ENCODE measurements at regions not wholly inside any gene's neighbourhood (a gene's known extent, or its start where the extent isn't known, plus 50 kb on each side); places are given as distances from the start of the nearest gene placed in this dataset.
"Not testable (repeated sequence)": the region's sequence is repeated elsewhere in the genome, so short reads cannot be mapped to it uniquely, and the experiment has no call there.

DNA sequence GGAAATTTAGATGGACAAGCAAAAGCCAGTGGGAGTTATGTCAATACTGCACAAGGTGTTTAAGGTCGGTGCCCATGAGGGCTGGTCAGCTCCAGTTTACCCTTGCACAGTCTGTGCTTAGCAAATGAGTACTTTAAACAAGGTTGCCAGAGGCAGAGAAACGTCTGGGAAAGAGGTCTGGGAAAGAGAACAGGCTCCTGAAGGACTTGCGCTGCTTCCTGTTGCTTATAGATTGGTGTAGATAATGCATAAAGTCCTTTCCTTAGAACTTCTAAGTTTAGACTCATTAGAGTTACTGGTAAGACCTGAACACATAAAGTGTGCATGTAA, 162.6 kb upstream of the P2RY1 start:
- Histone ChIP-seq H3K4me3 (ENCODE audit: low read length) (no peak overlapping the region), H3K27me3 (ENCODE audit: control insufficient read depth, insufficient read depth, low read length) (no peaks in the 10 kb centered on the region), H3K36me3 (ENCODE audit: control insufficient read depth, low read depth, low read length) (no peaks in the 10 kb centered on the region), H3K27ac (ENCODE audit: low read length) (no peak overlapping the region), H3K9ac (ENCODE audit: low read length) (no peak overlapping the region), H3K4me1 (ENCODE audit: control insufficient read depth, low read depth, low read length) (no peaks in the 10 kb centered on the region), H3K9me3 (ENCODE audit: control insufficient read depth, low read depth, low read length) (no peaks in the 10 kb centered on the region)

- Histone ChIP-seq H3K36me3 (ENCODE audit: control insufficient read depth, low read depth, low read length) (no peaks in the 10 kb centered on the region), H3K27ac (ENCODE audit: low read length) (no peak overlapping the region), H3K9ac (ENCODE audit: low read length) (no peak overlapping the region), H3K27me3 (ENCODE audit: control insufficient read depth, insufficient read depth, low read length) (no peaks in the 10 kb centered on the region), H3K4me1 (ENCODE audit: control insufficient read depth, low read depth, low read length) (no peaks in the 10 kb centered on the region), H3K4me3 (ENCODE audit: low read length) (no peak overlapping the region), H3K9me3 (ENCODE audit: control insufficient read depth, low read depth, low read length) (no peaks in the 10 kb centered on the region)
Observed at GRCh38 chr3:152676810-152677379, 158.0 kb upstream of the P2RY1 start.

- Histone ChIP-seq H3K4me3 (ENCODE audit: low read length) (no peak overlapping the region), H3K27me3 (ENCODE audit: control insufficient read depth, insufficient read depth, low read length) (no peaks in the 10 kb centered on the region), H3K9ac (ENCODE audit: low read length) (no peak overlapping the region), H3K27ac (ENCODE audit: low read length) (no peak overlapping the region), H3K4me1 (ENCODE audit: control insufficient read depth, low read depth, low read length) (no peaks in the 10 kb centered on the region), H3K9me3 (ENCODE audit: control insufficient read depth, low read depth, low read length) (no peaks in the 10 kb centered on the region), H3K36me3 (ENCODE audit: control insufficient read depth, low read depth, low read length) (no peaks in the 10 kb centered on the region)
Observed at GRCh38 chr3:152677491-152677890, 157.4 kb upstream of the P2RY1 start.

DNA sequence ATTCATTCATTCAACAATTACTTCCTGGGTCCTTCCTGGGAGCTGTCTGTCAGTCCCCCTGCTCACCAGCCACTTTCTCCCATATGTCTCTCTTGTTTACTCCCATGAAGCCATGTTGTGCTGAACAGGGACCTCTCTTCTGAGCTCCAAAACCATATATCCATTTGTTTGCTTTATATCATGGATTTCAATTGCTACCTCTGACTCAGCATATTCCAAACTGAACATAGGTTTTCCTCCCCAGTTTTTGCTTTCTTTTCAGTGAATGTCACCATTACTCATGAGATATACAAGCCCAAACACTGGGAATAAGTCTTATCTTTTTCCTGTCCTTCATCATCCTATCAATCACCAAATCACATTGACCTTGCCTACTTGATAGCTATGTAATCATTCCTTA, 152.5 kb upstream of the P2RY1 start:
- no peak overlapping the region for H3K4me3 ChIP-seq (ENCODE audit: low read length)
- H3K27me3 ChIP-seq (ENCODE audit: control insufficient read depth, insufficient read depth, low read length), result no peaks in the 10 kb centered on the region
- no peak overlapping the region for H3K27ac ChIP-seq (ENCODE audit: low read length)
- H3K9ac ChIP-seq (ENCODE audit: low read length), result no peak overlapping the region
- H3K9me3 ChIP-seq (ENCODE audit: control insufficient read depth, low read depth, low read length), result no peaks in the 10 kb centered on the region
- H3K36me3 ChIP-seq (ENCODE audit: control insufficient read depth, low read depth, low read length), result no peaks in the 10 kb centered on the region
- H3K4me1 ChIP-seq (ENCODE audit: control insufficient read depth, low read depth, low read length), result no peaks in the 10 kb centered on the region

GRCh38 chr3:152683521-152683999, 151.4 kb upstream of the P2RY1 start:
- H3K9ac ChIP-seq (ENCODE audit: low read length), result no peak overlapping the region
- H3K9me3 ChIP-seq (ENCODE audit: control insufficient read depth, low read depth, low read length), result no peaks in the 10 kb centered on the region
- no peaks in the 10 kb centered on the region for H3K36me3 ChIP-seq (ENCODE audit: control insufficient read depth, low read depth, low read length)
- no peak overlapping the region for H3K4me3 ChIP-seq (ENCODE audit: low read length)
- H3K27me3 ChIP-seq (ENCODE audit: control insufficient read depth, insufficient read depth, low read length), result no peaks in the 10 kb centered on the region
- H3K4me1 ChIP-seq (ENCODE audit: control insufficient read depth, low read depth, low read length), result no peaks in the 10 kb centered on the region
- H3K27ac ChIP-seq (ENCODE audit: low read length), result no peak overlapping the region

DNA sequence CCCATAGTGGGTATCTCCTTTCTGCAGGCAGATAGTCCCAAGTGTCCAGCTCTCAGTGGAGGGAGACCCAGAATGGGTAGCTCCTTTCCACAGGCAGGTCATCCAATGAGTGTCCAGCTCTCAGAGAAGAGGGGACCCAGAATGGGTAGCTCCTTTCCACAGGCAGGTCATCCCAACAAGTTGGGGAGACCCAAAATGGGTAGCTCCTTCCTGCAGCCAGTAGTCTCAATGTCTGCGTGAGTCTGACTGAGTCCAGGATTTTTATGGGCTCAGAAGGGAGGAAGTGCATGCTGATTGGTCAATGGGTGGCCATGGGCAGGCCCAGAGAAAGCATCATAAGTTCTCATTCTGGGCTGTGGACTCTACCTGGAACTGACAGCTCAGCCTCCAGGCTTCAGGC, 150.7 kb upstream of the P2RY1 start:
- Histone ChIP-seq H3K9me3 (ENCODE audit: control insufficient read depth, low read depth, low read length) (no peaks in the 10 kb centered on the region), H3K4me3 (ENCODE audit: low read length) (no peak overlapping the region), H3K9ac (ENCODE audit: low read length) (no peak overlapping the region)

DNA sequence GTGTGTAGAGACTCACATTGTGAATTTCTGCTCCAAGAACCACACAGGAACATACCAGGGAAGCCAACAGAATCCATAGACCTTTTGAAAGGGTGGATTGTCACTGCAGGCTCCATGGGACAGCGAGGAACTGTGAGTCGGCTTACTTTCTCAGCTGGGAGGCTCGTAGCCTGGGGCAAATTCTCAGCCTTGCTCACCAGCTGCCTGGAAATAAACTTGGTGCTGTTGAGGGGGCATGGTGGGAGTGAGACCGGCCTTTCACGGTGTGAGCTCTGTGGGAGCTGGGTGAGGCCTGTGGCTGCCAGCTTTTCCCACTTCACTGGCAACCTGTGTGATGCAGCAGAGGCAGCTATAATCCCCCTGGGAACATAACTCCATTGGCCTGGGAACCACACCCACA, 146.6 kb upstream of the P2RY1 start:
- no peaks in the 10 kb centered on the region for H3K4me1 ChIP-seq (ENCODE audit: control insufficient read depth, low read depth, low read length)
- H3K9ac ChIP-seq (ENCODE audit: low read length), result no peak overlapping the region
- no peaks in the 10 kb centered on the region for H3K27me3 ChIP-seq (ENCODE audit: control insufficient read depth, insufficient read depth, low read length)
- H3K27ac ChIP-seq (ENCODE audit: low read length), result no peak overlapping the region
- no peak overlapping the region for H3K4me3 ChIP-seq (ENCODE audit: low read length)
- no peaks in the 10 kb centered on the region for H3K36me3 ChIP-seq (ENCODE audit: control insufficient read depth, low read depth, low read length)
- no peaks in the 10 kb centered on the region for H3K9me3 ChIP-seq (ENCODE audit: control insufficient read depth, low read depth, low read length)

More for the DNA sequence above, 150.7 kb upstream of the P2RY1 start:
- no peaks in the 10 kb centered on the region for H3K27me3 ChIP-seq (ENCODE audit: control insufficient read depth, insufficient read depth, low read length)
- H3K36me3 ChIP-seq (ENCODE audit: control insufficient read depth, low read depth, low read length), result no peaks in the 10 kb centered on the region
- H3K27ac ChIP-seq (ENCODE audit: low read length), result no peak overlapping the region
- no peaks in the 10 kb centered on the region for H3K4me1 ChIP-seq (ENCODE audit: control insufficient read depth, low read depth, low read length)

DNA sequence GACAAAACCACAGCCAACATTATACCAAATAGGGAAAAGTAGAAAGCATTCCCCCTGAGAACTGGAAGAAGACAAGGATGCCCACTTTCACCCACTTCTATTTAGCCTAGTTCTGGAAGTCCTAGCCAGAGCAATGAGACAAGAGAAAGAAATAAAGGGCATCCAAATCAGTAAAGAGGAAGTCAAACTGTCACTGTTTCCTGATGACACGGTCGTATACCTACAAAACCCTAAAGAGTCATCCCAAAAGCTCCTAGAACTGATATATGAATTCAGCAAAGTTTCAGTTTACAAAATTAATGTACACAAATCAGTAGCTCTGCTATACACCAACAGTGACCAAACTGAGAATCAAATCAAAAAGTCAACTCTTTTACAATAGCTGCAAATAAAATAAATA, 142.6 kb upstream of the P2RY1 start:
- not testable (repeated sequence) for H3K36me3 ChIP-seq (ENCODE audit: control insufficient read depth, low read depth, low read length); H3K27me3 ChIP-seq (ENCODE audit: control insufficient read depth, insufficient read depth, low read length); H3K4me1 ChIP-seq (ENCODE audit: control insufficient read depth, low read depth, low read length); H3K9ac ChIP-seq (ENCODE audit: low read length); H3K4me3 ChIP-seq (ENCODE audit: low read length); H3K9me3 ChIP-seq (ENCODE audit: control insufficient read depth, low read depth, low read length); H3K27ac ChIP-seq (ENCODE audit: low read length)

DNA sequence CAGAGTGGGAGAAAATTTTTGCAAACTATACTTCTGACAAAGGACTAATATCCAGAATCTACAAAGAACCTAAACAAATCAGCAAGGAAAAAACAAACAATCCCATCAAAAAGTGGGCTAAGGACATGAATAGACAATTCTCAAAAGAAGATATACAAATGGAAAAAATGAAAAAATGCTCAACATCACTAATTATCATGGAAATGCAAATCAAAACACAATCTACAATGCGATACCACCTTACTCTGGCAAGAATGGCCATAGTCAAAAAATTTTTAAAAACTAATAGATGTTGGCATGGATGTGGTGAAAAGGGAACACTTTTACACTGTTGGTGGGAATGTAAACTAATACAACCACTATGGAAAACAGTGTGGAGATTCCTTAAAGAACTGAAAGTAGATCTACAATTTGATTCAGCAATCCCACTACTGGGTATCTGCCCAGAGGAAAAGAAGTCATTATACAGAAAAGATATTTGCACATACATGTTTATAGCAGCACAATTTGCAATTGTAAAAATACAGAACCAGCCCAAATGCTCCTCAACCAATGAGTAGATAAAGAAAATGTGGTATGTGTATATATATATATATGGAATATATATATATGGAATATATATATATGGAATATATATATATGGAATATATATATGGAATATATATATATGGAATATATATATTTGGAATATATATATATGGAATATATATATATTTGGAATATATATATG, 141.2 kb upstream of the P2RY1 start:
- H3K36me3 ChIP-seq (ENCODE audit: control insufficient read depth, low read depth, low read length); H3K4me3 ChIP-seq (ENCODE audit: low read length); H3K27ac ChIP-seq (ENCODE audit: low read length); H3K9me3 ChIP-seq (ENCODE audit: control insufficient read depth, low read depth, low read length); H3K9ac ChIP-seq (ENCODE audit: low read length); H3K27me3 ChIP-seq (ENCODE audit: control insufficient read depth, insufficient read depth, low read length); H3K4me1 ChIP-seq (ENCODE audit: control insufficient read depth, low read depth, low read length): not testable (repeated sequence)

- Histone ChIP-seq H3K4me3 (ENCODE audit: low read length) (no peak overlapping the region), H3K9me3 (ENCODE audit: control insufficient read depth, low read depth, low read length) (no peaks in the 10 kb centered on the region), H3K27ac (ENCODE audit: low read length) (no peak overlapping the region), H3K27me3 (ENCODE audit: control insufficient read depth, insufficient read depth, low read length) (no peaks in the 10 kb centered on the region), H3K4me1 (ENCODE audit: control insufficient read depth, low read depth, low read length) (no peaks in the 10 kb centered on the region), H3K9ac (ENCODE audit: low read length) (no peak overlapping the region), H3K36me3 (ENCODE audit: control insufficient read depth, low read depth, low read length) (no peaks in the 10 kb centered on the region)
Observed at GRCh38 chr3:152695840-152696239, 139.1 kb upstream of the P2RY1 start.

DNA sequence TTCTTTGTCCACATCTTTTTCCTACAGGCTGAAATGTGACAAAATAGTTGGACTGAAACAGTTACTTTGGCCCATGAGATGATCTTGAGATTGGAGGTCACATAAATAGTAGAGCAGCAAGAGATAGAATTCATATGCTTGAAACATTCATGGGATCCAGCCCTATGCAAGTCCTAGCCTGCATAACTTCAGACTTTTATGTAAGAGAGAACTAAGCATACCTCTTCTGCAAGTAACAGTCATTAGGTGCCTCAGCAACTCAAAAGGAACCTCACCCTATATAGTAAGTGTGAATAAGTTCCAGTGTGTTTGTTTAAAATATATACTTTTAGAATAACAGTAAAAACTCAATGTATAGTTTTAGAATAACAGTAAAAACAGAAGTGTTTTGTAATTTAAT, 138.0 kb upstream of the P2RY1 start:
- Histone ChIP-seq H3K36me3 (ENCODE audit: control insufficient read depth, low read depth, low read length) (no peaks in the 10 kb centered on the region), H3K4me3 (ENCODE audit: low read length) (no peak overlapping the region), H3K9ac (ENCODE audit: low read length) (no peak overlapping the region), H3K27me3 (ENCODE audit: control insufficient read depth, insufficient read depth, low read length) (no peaks in the 10 kb centered on the region), H3K27ac (ENCODE audit: low read length) (no peak overlapping the region), H3K9me3 (ENCODE audit: control insufficient read depth, low read depth, low read length) (no peaks in the 10 kb centered on the region), H3K4me1 (ENCODE audit: control insufficient read depth, low read depth, low read length) (no peaks in the 10 kb centered on the region)

GRCh38 chr3:152703245-152703890, 131.6 kb upstream of the P2RY1 start:
- Histone ChIP-seq H3K4me3 (ENCODE audit: low read length) (no peak overlapping the region), H3K27me3 (ENCODE audit: control insufficient read depth, insufficient read depth, low read length) (no peaks in the 10 kb centered on the region), H3K4me1 (ENCODE audit: control insufficient read depth, low read depth, low read length) (no peaks in the 10 kb centered on the region), H3K27ac (ENCODE audit: low read length) (no peak overlapping the region), H3K9me3 (ENCODE audit: control insufficient read depth, low read depth, low read length) (no peaks in the 10 kb centered on the region), H3K36me3 (ENCODE audit: control insufficient read depth, low read depth, low read length) (no peaks in the 10 kb centered on the region), H3K9ac (ENCODE audit: low read length) (no peak overlapping the region)
